Ovary (tissue), 7 donors: ENCODE measurements at regions not wholly inside any gene's neighbourhood (a gene's known extent, or its start where the extent isn't known, plus 50 kb on each side); places are given as distances from the start of the nearest gene placed in this dataset.
A peak's percentile ranks its signal among the peaks of the same experiment; 100 is the strongest.

Experiments used
- DNase-seq, 5 donors: peaks; one replicate each; pipeline ENCODE4 v3.0.0-alpha.2; 2019 to 2020
- H3K27ac ChIP-seq, 2 donors: fragments of 200-600 bp; one replicate each; pipeline versions ENCODE4 v1.5.1 to v1.8.0; 2019 to 2022
- H3K27me3 ChIP-seq: fragments of 200-600 bp; one replicate; pipeline ENCODE4 v1.8.0; 2022
- H3K36me3 ChIP-seq: fragments of 200-600 bp; sonication (generic); one replicate; pipeline ENCODE4 v1.5.1; 2019
- H3K4me1 ChIP-seq: one replicate; pipeline ENCODE4 v1.8.1; 2013; ENCODE audit warnings: mild to moderate bottlenecking, moderate library complexity; ENCODE audit not compliant: insufficient read depth
- H3K4me3 ChIP-seq: fragments of 200-600 bp; sonication (generic); one replicate; pipeline ENCODE4 v1.5.1; 2017
- H3K9me3 ChIP-seq, 2 donors: fragments of 200-600 bp in 1 of 2; sonication (generic) in 1 of 2; one replicate each; pipeline versions ENCODE4 v1.5.1 to v1.8.1; 2013 to 2019; ENCODE audit warnings: mild to moderate bottlenecking in 1 of 2, moderate library complexity in 1 of 2
- EP300 ChIP-seq: sonication (generic); formaldehyde crosslinking; IDR thresholded peaks from one replicate; pipeline ENCODE4 v1.6.1; 2017; ENCODE audit warnings: antibody characterized with exemption
- POLR2A ChIP-seq: fragments of 450-650 bp; IDR thresholded peaks from one replicate; pipeline ENCODE4 v1.6.1; 2017; ENCODE audit warnings: antibody characterized with exemption, mild to moderate bottlenecking, moderate library complexity
- WGBS, 3 donors: extraction: QIAGEN DNeasy Blood & Tissue Kit in 1 of 3; methylation state at CpG; one replicate each; pipeline versions ENCODE4 v1.1.5 to v1.1.7; 2013 to 2017; 5-methylcytosine and 5-hydroxymethylcytosine counted together
- intact Hi-C, 4 donors: fragments of 100-400 bp; cut with DNase I; formaldehyde crosslinking; loops; one replicate each; pipeline versions ENCODE4 v1.11.0 to v1.15.1; 2022 to 2023
- TF ChIP-seq, protein P1 (sequence below), 3 donors: fragments of 450-650 bp in 2 of 3; fragments of 200-600 bp in 1 of 3; IDR thresholded peaks; one replicate each; pipeline versions ENCODE4 v1.5.1 to v1.8.0; 2016 to 2022; ENCODE audit warnings: antibody characterized with exemption in 3 of 3, mild to moderate bottlenecking in 1 of 3
- donor health status: DM: no; HTN: no; CAD: no; lungs with moderate emphysema.
- donor health status: DM: no; HTN: no; CAD: no.
- donor health status: Bipolar disorder and iron deficiency.
- donor health status: DM: no; HTN: no; CAD: no.
- donor health status: DM: yes; HTN: yes; CAD: no.

DNA sequence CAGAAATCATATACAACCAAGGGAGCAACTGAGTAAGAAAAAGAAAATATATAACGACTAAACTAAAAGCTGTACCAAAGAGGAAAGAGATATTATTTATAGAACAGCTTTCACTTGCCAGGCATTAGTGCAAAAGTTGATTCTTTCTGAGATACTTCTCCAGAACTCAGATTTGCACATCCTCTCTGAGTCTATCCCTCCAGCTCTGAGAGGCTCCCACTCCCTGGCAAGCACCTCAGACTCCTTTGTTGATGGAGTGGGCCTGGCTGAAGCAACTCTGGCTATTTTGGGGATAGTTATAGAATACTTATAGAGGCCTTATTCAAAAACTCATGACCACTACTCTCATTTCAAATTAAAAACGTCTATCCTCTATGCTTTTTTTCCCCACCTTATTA lies 501.6 kb upstream of the TNP1 start:
- Histone ChIP-seq H3K9me3 (no peaks in the 10 kb centered on the region), H3K27me3 (no peaks in the 10 kb centered on the region), H3K4me3 (no peak overlapping the region), H3K36me3 (no peaks in the 10 kb centered on the region), H3K4me1 (peaks cover 37% of the 10 kb centered on the region), H3K27ac (peak overlapping the region in 1 of 2 donors; percentile 42)
- peak in 1 of 5 donors; percentile 38 for DNase-seq
- intact Hi-C loops = loop anchor here in 1 of 4 donors (10.0 kb wide), 1 partner anchor 667 kb away; the partner anchor contains the start of gene IGFBP5
- TF ChIP-seq EP300 = no peak
- TF ChIP-seq, protein P1, sequence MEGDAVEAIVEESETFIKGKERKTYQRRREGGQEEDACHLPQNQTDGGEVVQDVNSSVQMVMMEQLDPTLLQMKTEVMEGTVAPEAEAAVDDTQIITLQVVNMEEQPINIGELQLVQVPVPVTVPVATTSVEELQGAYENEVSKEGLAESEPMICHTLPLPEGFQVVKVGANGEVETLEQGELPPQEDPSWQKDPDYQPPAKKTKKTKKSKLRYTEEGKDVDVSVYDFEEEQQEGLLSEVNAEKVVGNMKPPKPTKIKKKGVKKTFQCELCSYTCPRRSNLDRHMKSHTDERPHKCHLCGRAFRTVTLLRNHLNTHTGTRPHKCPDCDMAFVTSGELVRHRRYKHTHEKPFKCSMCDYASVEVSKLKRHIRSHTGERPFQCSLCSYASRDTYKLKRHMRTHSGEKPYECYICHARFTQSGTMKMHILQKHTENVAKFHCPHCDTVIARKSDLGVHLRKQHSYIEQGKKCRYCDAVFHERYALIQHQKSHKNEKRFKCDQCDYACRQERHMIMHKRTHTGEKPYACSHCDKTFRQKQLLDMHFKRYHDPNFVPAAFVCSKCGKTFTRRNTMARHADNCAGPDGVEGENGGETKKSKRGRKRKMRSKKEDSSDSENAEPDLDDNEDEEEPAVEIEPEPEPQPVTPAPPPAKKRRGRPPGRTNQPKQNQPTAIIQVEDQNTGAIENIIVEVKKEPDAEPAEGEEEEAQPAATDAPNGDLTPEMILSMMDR (IDR thresholded peaks at IDR 0.05) = no peak
- TF ChIP-seq POLR2A = no peak
- WGBS, 3 donors = 16 to 20% (median 20%) methylated on average over 2 of the region's 2 CpGs

DNA sequence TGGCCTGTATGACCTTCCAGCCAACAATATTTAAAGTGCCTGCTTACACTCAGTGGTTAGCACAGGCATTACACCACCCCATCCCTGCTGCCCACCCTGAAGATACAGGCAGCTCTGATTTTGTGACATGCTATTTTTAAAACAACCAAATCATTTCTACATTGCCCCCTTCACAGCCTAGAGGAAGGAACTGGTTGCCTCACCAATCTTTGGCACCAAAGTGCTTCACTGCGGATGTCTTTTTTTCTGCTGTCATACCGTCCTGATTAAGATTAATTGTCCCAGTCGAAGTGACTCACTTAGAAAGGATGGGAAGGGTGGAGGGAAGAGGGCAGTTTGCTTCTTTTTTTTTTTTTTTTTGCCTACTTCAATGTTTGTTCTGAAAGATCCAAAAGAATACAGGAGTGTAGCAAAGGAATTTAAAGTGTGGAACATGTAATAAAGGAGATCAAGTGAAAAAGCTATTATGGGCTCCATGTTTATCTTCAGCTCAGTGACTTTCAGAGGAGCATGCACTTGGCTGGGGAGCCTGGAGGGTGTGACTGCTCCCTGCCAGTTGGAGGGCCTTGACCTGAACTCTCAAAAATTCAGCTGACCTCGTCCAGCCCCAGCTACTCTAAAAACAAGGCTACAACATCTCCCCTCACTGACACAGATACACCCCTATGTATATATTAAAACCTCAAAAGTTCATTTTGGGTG lies 501.1 kb upstream of the TNP1 start:
- no peak overlapping the region for H3K4me3 ChIP-seq

DNA sequence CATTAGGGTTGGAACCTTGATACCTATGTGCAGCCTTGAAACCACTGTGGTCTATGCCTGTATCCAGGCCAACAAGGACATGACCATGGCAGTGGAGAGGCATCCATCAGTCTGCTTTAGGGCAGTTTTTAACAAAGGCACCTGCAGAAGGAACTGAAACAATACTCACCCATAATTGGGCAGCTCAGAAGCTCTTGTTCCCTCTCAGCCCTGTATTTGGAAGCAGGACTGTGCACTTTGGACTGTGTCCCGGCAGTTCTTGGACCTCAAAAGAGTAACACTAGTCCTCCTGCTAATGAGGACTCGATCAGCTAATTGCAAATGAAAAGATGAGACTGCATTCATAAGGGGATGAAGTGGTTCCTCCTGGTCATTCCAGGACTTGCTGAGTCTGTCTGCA lies 500.2 kb upstream of the TNP1 start:
- H3K36me3 ChIP-seq = no peaks in the 10 kb centered on the region
- 23 to 39% (median 32%) methylated on average over 2 of the region's 2 CpGs for WGBS, 3 donors
- H3K9me3 ChIP-seq = no peaks in the 10 kb centered on the region
- no peak overlapping the region for H3K4me3 ChIP-seq
- H3K27ac ChIP-seq = peak overlapping the region in 1 of 2 donors; percentile 42
- intact Hi-C loops = loop anchor here in 1 of 4 donors (10.0 kb wide), 1 partner anchor 665 kb away; the partner anchor contains the start of gene IGFBP5
- no peaks in the 10 kb centered on the region for H3K27me3 ChIP-seq
- H3K4me1 ChIP-seq = peaks cover 43% of the 10 kb centered on the region
- TF ChIP-seq POLR2A = no peak
- TF ChIP-seq, protein P1 (IDR thresholded peaks at IDR 0.05) = no peak
- TF ChIP-seq EP300 = no peak
- DNase-seq = peak in 1 of 5 donors; percentile 40

More for the DNA sequence above, 501.1 kb upstream of the TNP1 start:
- Histone ChIP-seq H3K27me3 (no peaks in the 10 kb centered on the region), H3K9me3 (no peaks in the 10 kb centered on the region), H3K36me3 (no peaks in the 10 kb centered on the region), H3K27ac (peak overlapping the region in 1 of 2 donors; percentile 42), H3K4me1 (peaks cover 40% of the 10 kb centered on the region)
- TF ChIP-seq POLR2A = no peak
- TF ChIP-seq, protein P1 (IDR thresholded peaks at IDR 0.05) = peak in 1 of 3 donors; percentile 6
- 2 to 4% (median 4%) methylated on average over 4 of the region's 4 CpGs for WGBS, 3 donors
- intact Hi-C loops = loop anchor here in 1 of 4 donors (10.0 kb wide), 1 partner anchor 666 kb away; the partner anchor contains the start of gene IGFBP5
- DNase-seq = peak in 4 of 5 donors; percentile 45 to 65 (median 60)

DNA sequence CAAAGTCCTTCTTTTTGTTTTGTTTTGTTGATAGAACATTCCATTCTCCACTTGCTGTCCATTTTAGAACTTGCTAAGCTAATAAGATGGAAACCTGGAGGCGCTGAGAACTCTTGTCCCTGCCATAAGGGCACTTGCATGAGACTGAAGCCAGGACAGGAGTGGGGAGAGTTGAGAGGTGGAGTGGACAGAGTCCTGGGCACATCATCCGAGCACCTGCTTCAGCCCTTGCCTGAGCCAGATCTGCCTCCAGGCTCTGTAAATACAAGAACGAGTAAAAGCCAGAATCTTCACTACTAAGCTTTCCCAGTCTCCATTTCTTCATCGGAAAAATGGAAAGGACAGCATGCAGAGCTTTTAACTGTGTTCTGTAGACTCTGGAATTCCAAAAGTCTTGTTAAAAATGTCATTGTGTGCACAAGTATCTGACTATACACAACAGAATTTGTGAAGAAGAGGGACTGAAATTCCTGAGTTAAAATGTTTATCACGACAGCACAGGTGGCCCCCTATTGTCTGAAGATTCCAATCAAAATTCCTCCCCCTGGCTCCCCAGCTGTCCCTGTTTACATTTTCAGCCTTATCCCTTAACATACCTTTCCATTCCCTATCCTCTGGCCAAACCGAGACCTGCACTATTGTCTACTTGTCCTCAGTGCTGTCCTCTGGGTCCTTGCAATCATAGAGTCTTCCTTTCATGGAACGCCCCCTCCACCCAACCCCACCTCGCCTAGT lies 498.2 kb upstream of the TNP1 start:
- TF ChIP-seq EP300 (no peak), POLR2A (no peak)
- TF ChIP-seq, protein P1 (IDR thresholded peaks at IDR 0.05) = no peak
- 91 to 97% (median 93%) methylated on average over 8 of the region's 8 CpGs for WGBS, 3 donors
- peak overlapping the region in 1 of 2 donors; percentile 68 for H3K27ac ChIP-seq
- H3K4me3 ChIP-seq = no peak overlapping the region
- no peak for DNase-seq
- intact Hi-C loops = no loop called here
- H3K27me3 ChIP-seq = no peaks in the 10 kb centered on the region
- peaks cover 43% of the 10 kb centered on the region for H3K4me1 ChIP-seq
- H3K9me3 ChIP-seq = no peaks in the 10 kb centered on the region
- H3K36me3 ChIP-seq = no peaks in the 10 kb centered on the region
